ENCODE measurements at regions not wholly inside any gene's neighbourhood (a gene's known extent, or its start where the extent isn't known, plus 50 kb on each side); places are given as distances from the start of the nearest gene placed in this dataset.
"Not testable (repeated sequence)": the region's sequence is repeated elsewhere in the genome, so short reads cannot be mapped to it uniquely, and the experiment has no call there.

GRCh38 chr14:105713160-105713559 is 186.8 kb downstream of the TMEM121 start:
- DNase-seq: not testable (repeated sequence)

- DNase-seq: not testable (repeated sequence)
Observed at GRCh38 chr14:105713836-105714235, 187.5 kb downstream of the TMEM121 start.

- not testable (repeated sequence) for DNase-seq
Observed at GRCh38 chr14:105718787-105719186, 192.4 kb downstream of the TMEM121 start.

- DNase-seq: not testable (repeated sequence)
Observed at GRCh38 chr14:105720106-105720505, 193.7 kb downstream of the TMEM121 start.

- DNase-seq: not testable (repeated sequence)
Observed at GRCh38 chr14:105720852-105721601, 194.6 kb downstream of the TMEM121 start.

GRCh38 chr14:105721602-105721970 is 195.2 kb downstream of the TMEM121 start:
- DNase-seq: not testable (repeated sequence)

GRCh38 chr14:105721996-105722709 is 195.8 kb downstream of the TMEM121 start:
- not testable (repeated sequence) for DNase-seq

GRCh38 chr14:105723271-105723670 is 196.9 kb downstream of the TMEM121 start:
- not testable (repeated sequence) for DNase-seq

- DNase-seq: not testable (repeated sequence)
Observed at GRCh38 chr14:105723776-105724175, 197.4 kb downstream of the TMEM121 start.

GRCh38 chr14:105729825-105730368 is 203.5 kb downstream of the TMEM121 start:
- not testable (repeated sequence) for DNase-seq

- DNase-seq: not testable (repeated sequence)
Observed at GRCh38 chr14:105730731-105731130, 204.3 kb downstream of the TMEM121 start.

GRCh38 chr14:105731221-105731985 is 205.0 kb downstream of the TMEM121 start:
- not testable (repeated sequence) for DNase-seq

- no peak for DNase-seq
Observed at GRCh38 chr14:105733081-105734065, 207.0 kb downstream of the TMEM121 start.

GRCh38 chr14:105734241-105734640 is 207.9 kb downstream of the TMEM121 start:
- not testable (repeated sequence) for DNase-seq

GRCh38 chr14:105736331-105736730 is 209.9 kb downstream of the TMEM121 start:
- DNase-seq: not testable (repeated sequence)

- DNase-seq: no peak
Observed at GRCh38 chr14:105737504-105738246, 211.3 kb downstream of the TMEM121 start.

GRCh38 chr14:105738638-105739037 is 212.3 kb downstream of the TMEM121 start:
- DNase-seq: no peak

GRCh38 chr14:105739331-105740102 is 213.1 kb downstream of the TMEM121 start:
- no peak for DNase-seq

- not testable (repeated sequence) for DNase-seq
Observed at GRCh38 chr14:105740272-105740671, 213.9 kb downstream of the TMEM121 start.

- not testable (repeated sequence) for DNase-seq
Observed at GRCh38 chr14:105740961-105741360, 214.6 kb downstream of the TMEM121 start.
